Activated naive CD4-positive, alpha-beta T cell treated with anti-CD3 and anti-CD28 coated beads for 36 hours (primary cell): ENCODE measurements at regions not wholly inside any gene's neighbourhood (a gene's known extent, or its start where the extent isn't known, plus 50 kb on each side); places are given as distances from the start of the nearest gene placed in this dataset.

Experiments
- CTCF ChIA-PET: fragments of 350-600 bp; sonication (Branson Sonifier 250); formaldehyde crosslinking; loops from one replicate; lab custom pipeline; 2021; ENCODE audit warnings: antibody characterized with exemption; lab: Charles Lee
- DNase-seq: peaks from one replicate; pipeline ENCODE4 v3.0.0-alpha.2; 2020
- H3K27ac Mint-ChIP-seq: one replicate; pipeline ENCODE4 v1.8.0; 2021; ENCODE audit warnings: mild to moderate bottlenecking, mixed read lengths
- H3K27me3 Mint-ChIP-seq: one replicate; pipeline ENCODE4 v1.8.0; 2021; ENCODE audit warnings: low read depth, mixed read lengths
- H3K36me3 Mint-ChIP-seq: one replicate; pipeline ENCODE4 v1.8.0; 2021; ENCODE audit warnings: low read depth, mixed read lengths
- H3K4me1 Mint-ChIP-seq: one replicate; pipeline ENCODE4 v1.8.0; 2021; ENCODE audit warnings: low read depth, mixed read lengths
- H3K4me3 Mint-ChIP-seq: one replicate; pipeline ENCODE4 v1.8.0; 2021; ENCODE audit warnings: mild to moderate bottlenecking, moderate library complexity, mixed read lengths
- H3K9me3 Mint-ChIP-seq: one replicate; pipeline ENCODE4 v1.8.0; 2021; ENCODE audit warnings: mixed read lengths
- intact Hi-C: fragments of 100-400 bp; cut with micrococcal nuclease; formaldehyde crosslinking; loops from one replicate; pipeline ENCODE4 v1.15.1; 2023

DNA sequence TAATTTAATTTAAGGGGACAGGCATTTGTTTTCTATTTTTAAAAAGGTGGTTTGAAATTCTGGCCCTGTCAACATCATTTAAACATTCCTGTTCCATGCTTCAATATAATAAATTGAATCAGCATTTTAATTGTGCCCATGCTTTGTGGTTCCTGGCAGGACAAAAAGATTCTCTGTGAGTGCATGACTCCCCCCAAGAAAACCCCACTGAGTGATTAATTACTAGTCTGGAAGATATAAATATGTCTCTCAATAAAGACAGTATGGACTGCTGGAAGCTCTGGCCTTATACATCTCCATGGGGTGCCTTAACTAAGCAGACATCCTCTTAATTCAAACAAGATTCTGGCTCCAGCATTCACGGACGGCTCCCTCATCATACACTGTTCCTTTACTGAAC, 95.0 kb upstream of the PSMD7 start:
- intact Hi-C loops: no loop called here
- Mint-ChIP-seq H3K27me3 (no peaks in the 10 kb centered on the region), H3K36me3 (no peaks in the 10 kb centered on the region), H3K4me1 (no peaks in the 10 kb centered on the region), H3K4me3 (no peak overlapping the region), H3K27ac (no peak overlapping the region), H3K9me3 (no peaks in the 10 kb centered on the region)
- CTCF ChIA-PET: no interaction called here
- DNase-seq: no peak

DNA sequence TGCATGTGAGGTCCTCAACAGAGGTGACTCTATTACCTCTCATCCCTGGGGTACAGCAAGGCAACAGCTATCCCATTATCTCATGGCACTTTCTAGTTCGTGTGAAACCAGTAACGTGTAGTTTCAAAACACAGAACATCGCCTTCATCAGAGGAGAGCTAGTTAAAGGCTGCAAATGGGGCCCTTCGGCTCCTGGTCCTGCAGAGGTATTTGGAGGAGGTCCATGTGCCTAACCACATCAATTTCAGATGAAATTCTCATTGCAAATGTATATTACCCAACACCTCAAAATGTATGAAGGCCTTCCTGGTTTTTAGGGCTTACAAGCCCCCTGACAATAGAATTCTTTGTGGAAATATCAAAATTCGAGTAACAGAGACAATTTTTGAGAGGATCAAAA, 95.7 kb upstream of the PSMD7 start:
- no peaks in the 10 kb centered on the region for H3K4me1 Mint-ChIP-seq
- H3K36me3 Mint-ChIP-seq: no peaks in the 10 kb centered on the region
- no peaks in the 10 kb centered on the region for H3K9me3 Mint-ChIP-seq
- H3K27ac Mint-ChIP-seq: no peak overlapping the region
- intact Hi-C loops: no loop called here
- no peaks in the 10 kb centered on the region for H3K27me3 Mint-ChIP-seq
- CTCF ChIA-PET: interaction anchor here (0.7 kb wide), 1 partner anchor 1166 kb away, joined by 3 read pairs; no protein-coding TSS in a partner anchor
- H3K4me3 Mint-ChIP-seq: no peak overlapping the region
- DNase-seq: no peak

DNA sequence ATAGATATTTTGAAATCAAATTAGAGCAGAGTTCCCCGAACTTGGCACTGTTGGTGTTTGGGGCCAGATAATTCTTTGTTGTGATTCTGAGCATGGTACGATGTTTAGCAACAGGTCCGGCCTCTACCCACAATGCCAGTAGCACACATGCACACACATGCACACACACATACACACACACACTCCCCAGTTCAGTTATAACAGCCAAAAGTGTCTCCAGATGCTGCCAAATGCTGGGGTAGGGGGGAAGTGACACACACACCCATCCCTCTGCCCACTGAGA, 96.8 kb upstream of the PSMD7 start:
- H3K4me3 Mint-ChIP-seq: no peak overlapping the region
- CTCF ChIA-PET: no interaction called here
- intact Hi-C loops: no loop called here

DNA sequence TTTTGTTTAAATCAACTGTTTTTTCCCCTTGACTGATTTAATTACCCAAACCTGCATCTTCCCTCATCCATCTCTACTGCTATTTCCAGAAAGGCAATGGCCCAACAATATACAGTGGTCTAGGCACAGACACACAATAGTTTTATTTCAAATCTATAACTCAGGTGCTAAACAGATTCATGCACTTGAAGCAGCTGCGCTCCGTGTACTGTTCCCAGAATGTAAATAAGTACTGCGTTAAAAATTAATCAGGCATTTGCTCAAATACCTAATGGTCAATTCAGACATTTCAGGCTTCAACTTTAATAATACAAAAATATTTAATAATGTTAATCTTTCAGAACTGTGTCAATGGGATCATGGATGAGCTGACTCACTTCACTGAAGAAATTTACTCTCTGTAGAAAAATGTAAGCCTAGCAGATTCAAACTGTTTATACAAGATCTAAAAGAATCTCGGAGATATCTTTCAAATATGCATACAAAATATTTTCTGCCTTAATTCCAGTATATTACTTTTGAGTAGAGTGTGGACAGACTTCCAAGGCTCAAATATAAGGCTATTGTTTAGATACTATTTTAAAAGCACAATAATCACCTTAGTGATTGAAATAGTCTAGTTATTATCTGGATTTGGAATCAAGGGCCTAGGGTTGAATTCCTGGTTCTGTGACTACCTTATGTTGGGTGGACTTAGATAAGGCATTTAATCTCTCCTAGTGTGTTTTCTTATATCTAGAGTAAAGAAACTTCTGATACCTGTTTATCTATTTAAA, 97.4 kb upstream of the PSMD7 start:
- CTCF ChIA-PET: no interaction called here
- intact Hi-C loops: no loop called here
- no peak for DNase-seq
- H3K27me3 Mint-ChIP-seq: peaks cover 5% of the 10 kb centered on the region
- no peaks in the 10 kb centered on the region for H3K9me3 Mint-ChIP-seq
- no peaks in the 10 kb centered on the region for H3K36me3 Mint-ChIP-seq
- H3K4me3 Mint-ChIP-seq: no peak overlapping the region
- H3K4me1 Mint-ChIP-seq: no peaks in the 10 kb centered on the region
- no peak overlapping the region for H3K27ac Mint-ChIP-seq

More for the DNA sequence above, 96.8 kb upstream of the PSMD7 start:
- Mint-ChIP-seq H3K27ac (no peak overlapping the region), H3K9me3 (no peaks in the 10 kb centered on the region), H3K27me3 (peaks cover 3% of the 10 kb centered on the region), H3K36me3 (no peaks in the 10 kb centered on the region), H3K4me1 (no peaks in the 10 kb centered on the region)
- no peak for DNase-seq

DNA sequence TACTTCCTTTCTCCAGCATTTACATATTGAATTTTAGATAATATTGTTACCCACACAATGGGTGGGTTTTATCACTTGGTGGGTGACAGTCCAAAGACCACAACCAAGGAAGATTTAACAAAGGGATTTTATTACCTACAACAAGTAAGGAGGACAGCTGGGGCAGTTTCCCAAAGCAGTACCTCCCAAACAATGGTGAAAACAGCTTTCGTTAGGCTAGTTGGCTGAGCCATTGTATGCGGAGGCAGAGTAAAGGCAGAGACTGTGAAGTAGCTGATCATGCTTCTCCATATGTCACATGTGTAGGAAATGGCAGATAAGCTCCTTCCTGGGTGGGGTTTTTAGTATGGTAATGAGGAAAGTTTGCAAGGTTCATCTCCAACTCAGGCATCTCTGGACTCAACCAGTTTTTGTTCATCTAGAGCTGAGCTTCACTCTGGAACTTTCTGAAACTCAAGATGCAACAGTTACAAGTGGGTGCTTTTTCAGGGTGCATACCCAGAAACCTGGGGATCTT, 104.3 kb upstream of the PSMD7 start:
- no peaks in the 10 kb centered on the region for H3K4me1 Mint-ChIP-seq
- H3K27ac Mint-ChIP-seq: no peak overlapping the region
- CTCF ChIA-PET: interaction anchor here (1.3 kb wide), 1 partner anchor 16 kb away, joined by 5 read pairs; no protein-coding TSS in a partner anchor
- intact Hi-C loops: no loop called here
- H3K27me3 Mint-ChIP-seq: peaks cover 9% of the 10 kb centered on the region
- no peak overlapping the region for H3K4me3 Mint-ChIP-seq
- H3K9me3 Mint-ChIP-seq: no peaks in the 10 kb centered on the region
- no peak for DNase-seq
- no peaks in the 10 kb centered on the region for H3K36me3 Mint-ChIP-seq

DNA sequence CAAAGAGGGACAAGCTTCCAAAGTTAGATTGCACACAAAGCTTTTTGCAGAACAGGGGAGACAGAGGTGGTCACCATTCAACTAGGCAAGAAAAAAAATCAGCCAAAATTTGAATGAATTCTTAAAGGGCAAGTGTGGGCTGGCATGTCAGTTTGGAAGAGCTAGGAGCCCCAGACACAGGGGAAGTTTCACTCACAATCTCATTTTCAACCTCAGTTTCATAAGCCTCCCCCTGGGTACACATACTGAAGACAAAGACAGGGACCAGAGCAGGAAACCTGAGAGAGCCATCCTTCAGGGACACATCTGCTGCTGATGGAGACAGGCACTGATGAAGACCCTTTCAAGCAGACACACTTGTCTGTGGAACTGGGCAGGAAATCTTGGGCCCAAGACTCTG, 106.3 kb upstream of the PSMD7 start:
- Mint-ChIP-seq H3K36me3 (no peaks in the 10 kb centered on the region), H3K27ac (no peak overlapping the region), H3K4me1 (no peaks in the 10 kb centered on the region), H3K4me3 (no peak overlapping the region), H3K9me3 (no peaks in the 10 kb centered on the region), H3K27me3 (peaks cover 12% of the 10 kb centered on the region)
- no peak for DNase-seq
- intact Hi-C loops: no loop called here
- CTCF ChIA-PET: no interaction called here

DNA sequence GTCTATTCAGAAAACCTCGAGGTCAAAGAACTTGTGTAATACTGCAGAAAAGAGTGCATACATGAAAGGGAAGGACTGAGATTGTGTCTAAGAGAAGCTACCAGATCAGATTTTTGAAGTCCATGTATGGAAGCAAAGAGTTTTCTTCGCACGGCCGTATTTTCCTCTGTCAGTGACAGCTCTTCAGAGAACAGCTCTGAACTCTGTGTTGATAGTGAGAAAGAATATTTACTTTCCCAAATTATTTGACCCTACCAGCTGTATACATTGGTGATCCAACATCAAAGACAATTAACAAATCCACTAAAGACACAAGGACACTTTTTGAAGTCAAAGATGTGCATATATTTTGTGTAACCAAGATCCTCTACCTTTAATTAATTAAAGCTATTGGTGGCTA, 107.8 kb upstream of the PSMD7 start:
- intact Hi-C loops: no loop called here
- Mint-ChIP-seq H3K9me3 (no peaks in the 10 kb centered on the region), H3K4me3 (no peak overlapping the region), H3K4me1 (no peaks in the 10 kb centered on the region), H3K36me3 (no peaks in the 10 kb centered on the region), H3K27ac (no peak overlapping the region), H3K27me3 (peaks cover 9% of the 10 kb centered on the region)
- no peak for DNase-seq
- CTCF ChIA-PET: interaction anchor here (0.6 to 0.7 kb wide), 2 partner anchors 22 to 38 kb away, joined by 3 read pairs; no protein-coding TSS in a partner anchor

DNA sequence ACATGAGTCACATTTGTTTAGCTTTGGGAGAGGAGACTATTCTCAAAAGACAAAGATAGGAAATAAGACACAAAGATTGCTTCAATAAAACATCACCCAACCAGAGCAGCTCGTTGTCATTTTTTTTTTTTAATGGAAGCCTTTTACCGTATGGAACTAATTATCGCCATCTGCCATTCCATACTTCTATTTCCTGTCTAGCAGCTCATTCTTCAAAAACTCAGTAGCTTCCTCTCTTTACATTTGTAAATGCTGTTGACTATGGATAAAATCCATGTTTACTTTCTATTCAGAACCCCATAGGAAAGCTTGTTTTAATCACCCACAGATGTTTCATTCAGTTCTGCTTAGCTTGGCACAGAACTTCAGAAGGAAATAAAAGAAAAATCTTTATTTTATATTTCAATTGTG, 110.0 kb upstream of the PSMD7 start:
- Mint-ChIP-seq H3K27ac (no peak overlapping the region), H3K9me3 (peaks cover 7% of the 10 kb centered on the region), H3K4me1 (no peaks in the 10 kb centered on the region), H3K27me3 (peaks cover 10% of the 10 kb centered on the region), H3K4me3 (no peak overlapping the region), H3K36me3 (no peaks in the 10 kb centered on the region)
- DNase-seq: no peak
- intact Hi-C loops: no loop called here
- CTCF ChIA-PET: no interaction called here

DNA sequence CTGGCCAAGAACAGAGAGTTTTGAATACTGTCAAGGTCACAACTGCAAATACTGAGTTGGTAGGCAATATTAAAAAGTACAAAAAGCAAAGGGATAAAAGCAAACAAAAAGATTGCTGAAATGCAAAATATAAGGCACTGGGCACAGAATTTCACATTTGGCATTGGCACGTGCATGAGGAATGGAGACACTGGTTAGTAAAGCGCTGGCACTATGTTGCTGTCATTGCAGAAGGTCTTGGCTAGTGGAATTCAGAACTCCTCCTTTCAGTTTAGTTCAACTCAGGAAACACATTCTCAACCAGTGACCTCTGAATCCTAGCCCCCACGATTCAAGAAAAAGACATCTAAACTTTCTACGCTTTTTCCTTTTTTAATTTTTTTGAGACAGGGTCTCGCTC, 111.8 kb upstream of the PSMD7 start:
- Mint-ChIP-seq H3K27me3 (peaks cover 9% of the 10 kb centered on the region), H3K36me3 (no peaks in the 10 kb centered on the region), H3K9me3 (peaks cover 11% of the 10 kb centered on the region), H3K4me3 (no peak overlapping the region), H3K4me1 (no peaks in the 10 kb centered on the region), H3K27ac (no peak overlapping the region)
- DNase-seq: no peak
- CTCF ChIA-PET: no interaction called here
- intact Hi-C loops: no loop called here

DNA sequence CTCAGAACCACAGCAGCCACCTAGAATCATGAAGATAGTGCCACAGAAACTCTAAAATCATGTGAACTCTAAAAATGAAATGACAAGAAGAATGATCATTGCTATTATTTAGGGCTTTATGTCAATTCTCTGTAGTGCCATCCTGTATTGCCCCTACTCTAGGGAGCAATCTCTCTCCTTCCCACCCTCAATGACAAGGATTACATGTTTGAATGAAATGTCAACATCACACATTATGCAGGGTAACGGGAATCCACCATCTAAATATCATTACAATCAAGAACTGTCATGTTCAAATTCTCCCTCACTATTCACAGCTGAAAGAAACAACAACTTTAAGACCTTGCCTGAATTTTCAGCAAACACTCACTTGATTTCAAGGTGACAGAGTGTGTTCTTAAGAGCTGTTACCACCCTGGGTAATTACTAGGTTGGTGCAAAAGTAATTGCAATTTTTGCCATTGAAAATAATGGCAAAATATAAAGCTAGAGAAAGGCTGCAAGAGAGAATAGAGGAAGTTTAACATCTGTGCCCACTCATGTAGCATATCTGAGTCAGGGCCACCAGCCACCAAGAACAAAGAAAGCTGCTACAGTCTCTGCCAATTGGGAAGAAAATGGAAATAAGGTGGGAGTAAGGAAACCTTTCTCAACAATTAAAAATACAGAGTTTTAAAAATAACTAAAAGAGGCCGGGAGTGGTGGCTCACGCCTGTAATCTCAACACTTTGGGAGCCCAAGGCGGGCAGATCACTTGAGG, 112.8 kb upstream of the PSMD7 start:
- peaks cover 11% of the 10 kb centered on the region for H3K9me3 Mint-ChIP-seq
- H3K27ac Mint-ChIP-seq: no peak overlapping the region
- no peaks in the 10 kb centered on the region for H3K4me1 Mint-ChIP-seq
- peaks cover 9% of the 10 kb centered on the region for H3K27me3 Mint-ChIP-seq
- H3K4me3 Mint-ChIP-seq: no peak overlapping the region
- CTCF ChIA-PET: no interaction called here
- no peak for DNase-seq
- no peaks in the 10 kb centered on the region for H3K36me3 Mint-ChIP-seq
- intact Hi-C loops: no loop called here

DNA sequence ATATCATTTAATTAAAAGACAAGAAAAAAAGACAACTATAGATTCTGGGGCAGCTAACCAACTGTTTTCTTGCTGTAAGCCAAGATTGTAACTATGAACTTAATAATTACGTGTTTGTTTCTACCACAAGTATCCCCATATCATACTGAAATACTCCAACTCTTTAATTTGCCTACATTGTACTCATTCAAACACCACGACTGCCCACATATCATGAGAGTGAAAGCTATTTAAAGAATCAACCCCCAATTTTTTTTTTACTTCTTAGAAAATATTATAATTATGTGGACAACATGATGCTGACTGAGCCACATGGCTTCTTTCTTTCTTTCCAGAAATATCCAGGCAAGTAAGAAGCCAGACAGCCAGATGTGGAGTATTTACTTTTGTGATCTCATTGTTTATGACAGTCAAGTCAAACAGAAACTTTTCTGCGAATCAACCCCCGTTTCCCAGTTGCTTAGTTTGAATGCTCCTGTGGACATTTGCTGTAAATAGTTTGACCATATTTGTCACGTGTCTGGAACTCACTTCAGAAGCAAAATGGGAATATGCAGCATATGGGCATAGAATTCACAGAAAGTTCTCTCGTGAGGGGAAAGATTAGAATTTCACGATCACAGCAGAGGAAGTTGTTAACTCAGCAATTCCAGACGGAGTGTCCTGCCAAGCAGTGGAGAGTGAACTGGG, 126.8 kb upstream of the PSMD7 start:
- CTCF ChIA-PET: interaction anchor here (0.7 kb wide), 1 partner anchor 37 kb away, joined by 3 read pairs; no protein-coding TSS in a partner anchor
- Mint-ChIP-seq H3K36me3 (no peaks in the 10 kb centered on the region), H3K9me3 (no peaks in the 10 kb centered on the region), H3K4me1 (no peaks in the 10 kb centered on the region), H3K27me3 (no peaks in the 10 kb centered on the region), H3K4me3 (no peak overlapping the region), H3K27ac (no peak overlapping the region)
- DNase-seq: no peak
- intact Hi-C loops: no loop called here

DNA sequence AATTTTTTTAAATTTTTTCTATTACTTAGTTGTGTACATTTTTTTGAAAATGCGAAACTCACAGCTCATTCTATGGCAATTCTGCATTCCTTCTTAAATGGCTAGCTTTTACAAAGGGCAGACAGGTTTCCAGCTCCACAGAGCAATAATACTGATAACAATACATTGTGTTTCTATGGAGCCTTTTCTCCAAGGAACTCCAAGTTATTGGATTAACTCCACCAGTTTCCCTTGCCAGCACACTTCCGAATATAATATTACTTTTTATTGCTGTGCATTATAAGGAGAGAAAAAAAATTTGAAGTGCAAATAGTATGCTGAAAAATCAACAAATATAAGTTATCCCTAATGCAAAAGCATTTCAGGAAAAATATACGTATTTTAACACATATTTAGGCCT, 127.5 kb upstream of the PSMD7 start:
- no peak for DNase-seq
- Mint-ChIP-seq H3K9me3 (no peaks in the 10 kb centered on the region), H3K27ac (no peak overlapping the region), H3K4me1 (no peaks in the 10 kb centered on the region), H3K4me3 (no peak overlapping the region), H3K36me3 (no peaks in the 10 kb centered on the region), H3K27me3 (no peaks in the 10 kb centered on the region)
- CTCF ChIA-PET: interaction anchor here (0.6 kb wide), 1 partner anchor 35 kb away, joined by 3 read pairs; no protein-coding TSS in a partner anchor
- intact Hi-C loops: no loop called here
